GM12875 (cell line): ENCODE measurements at regions not wholly inside any gene's neighbourhood (a gene's known extent, or its start where the extent isn't known, plus 50 kb on each side); places are given as distances from the start of the nearest gene placed in this dataset.

Experiments
- H3K4me3 ChIP-seq: one replicate; pipeline ENCODE4 v1.5.1; 2011; ENCODE audit warnings: low read depth, low read length, control low read depth
- CTCF ChIP-seq: IDR thresholded peaks from 2 replicates; pipeline ENCODE4 v1.5.1; 2011; ENCODE audit warnings: low read depth, mild to moderate bottlenecking, control low read depth, inconsistent platforms, low read length, moderate library complexity, borderline replicate concordance; ENCODE audit not compliant: insufficient read depth

GRCh38 chr21:20424943-20425342, 573.3 kb upstream of the NCAM2 start:
- no peak overlapping the region for H3K4me3 ChIP-seq
- TF ChIP-seq CTCF: no peak

- TF ChIP-seq CTCF: no peak
Measured at GRCh38 chr21:20425856-20426255, 572.4 kb upstream of the NCAM2 start.

GRCh38 chr21:20440338-20440737, 557.9 kb upstream of the NCAM2 start:
- H3K4me3 ChIP-seq: no peak overlapping the region

More at GRCh38 chr21:20425856-20426255, 572.4 kb upstream of the NCAM2 start:
- no peak overlapping the region for H3K4me3 ChIP-seq

GRCh38 chr21:20443558-20444155, 554.6 kb upstream of the NCAM2 start:
- no peak overlapping the region for H3K4me3 ChIP-seq
- TF ChIP-seq CTCF: peak; percentile 24; the same call in 1 of the 2 replicates

More at GRCh38 chr21:20440338-20440737, 557.9 kb upstream of the NCAM2 start:
- no peak for TF ChIP-seq CTCF

- no peak for TF ChIP-seq CTCF
- H3K4me3 ChIP-seq: no peak overlapping the region
Measured at GRCh38 chr21:20445971-20446370, 552.2 kb upstream of the NCAM2 start.

GRCh38 chr21:20451046-20451445, 547.2 kb upstream of the NCAM2 start:
- TF ChIP-seq CTCF: no peak
- H3K4me3 ChIP-seq: no peak overlapping the region

- H3K4me3 ChIP-seq: no peak overlapping the region
- no peak for TF ChIP-seq CTCF
Measured at GRCh38 chr21:20452935-20453334, 545.3 kb upstream of the NCAM2 start.
